MV-4-11 (cell line): ENCODE measurements at regions not wholly inside any gene's neighbourhood (a gene's known extent, or its start where the extent isn't known, plus 50 kb on each side); places are given as distances from the start of the nearest gene placed in this dataset.
A peak's percentile ranks its signal among the peaks of the same experiment; 100 is the strongest.

ENCODE experiments used
- DNase-seq: peaks from one replicate; lab custom pipeline; 2025; lab: John Stamatoyannopoulos, UW

GRCh38 chr6:120083186-120083585 is 733.6 kb upstream of the MAN1A1 start:
- DNase-seq: peak; percentile 17

- DNase-seq: no peak
These were observed 727.9 kb upstream of the MAN1A1 start for GRCh38 chr6:120077489-120077888.

DNA sequence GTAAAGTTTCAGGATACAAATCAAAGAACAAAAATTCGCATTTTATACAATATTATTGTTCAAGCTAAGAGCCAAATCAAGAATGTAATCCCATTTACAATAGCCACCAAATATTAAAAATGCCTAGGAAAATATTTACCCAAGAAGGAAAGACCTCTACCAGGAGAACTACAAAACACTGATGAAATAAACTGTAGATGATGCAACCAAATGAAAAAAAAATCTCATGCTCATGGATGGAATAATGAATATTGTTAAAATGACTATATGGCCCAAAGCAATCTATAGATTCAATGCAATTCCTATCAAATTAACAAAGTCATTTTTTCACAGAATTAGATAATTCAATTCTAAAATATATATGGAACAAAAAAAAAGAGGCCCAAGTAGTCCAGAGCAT is 708.8 kb upstream of the MAN1A1 start:
- DNase-seq: no peak

GRCh38 chr6:120056085-120056484 is 706.5 kb upstream of the MAN1A1 start:
- no peak for DNase-seq

GRCh38 chr6:120055071-120055470 is 705.5 kb upstream of the MAN1A1 start:
- DNase-seq: no peak

- DNase-seq: no peak
These were observed 690.1 kb upstream of the MAN1A1 start for GRCh38 chr6:120039664-120040063.

DNA sequence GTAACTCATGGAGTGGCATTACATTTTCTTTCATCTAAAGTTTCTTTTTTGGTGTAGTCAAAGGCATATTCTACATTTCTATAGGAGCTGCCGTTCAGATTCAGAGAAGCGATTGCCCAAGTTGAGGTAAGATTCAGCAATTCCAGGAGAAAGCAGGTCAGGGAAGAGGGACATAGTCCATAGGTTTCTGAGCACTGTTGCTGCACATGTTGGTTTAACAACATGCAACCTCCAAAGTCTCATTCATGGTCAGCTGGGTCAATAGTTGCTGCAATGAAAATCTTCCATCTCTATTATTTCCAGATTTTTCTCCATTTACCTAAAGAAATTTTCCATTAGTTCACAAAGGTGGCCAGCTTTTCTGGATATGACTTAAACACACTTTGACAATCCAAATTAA is 682.3 kb upstream of the MAN1A1 start:
- no peak for DNase-seq

- no peak for DNase-seq
These were observed 677.2 kb upstream of the MAN1A1 start for GRCh38 chr6:120026791-120027190.

DNA sequence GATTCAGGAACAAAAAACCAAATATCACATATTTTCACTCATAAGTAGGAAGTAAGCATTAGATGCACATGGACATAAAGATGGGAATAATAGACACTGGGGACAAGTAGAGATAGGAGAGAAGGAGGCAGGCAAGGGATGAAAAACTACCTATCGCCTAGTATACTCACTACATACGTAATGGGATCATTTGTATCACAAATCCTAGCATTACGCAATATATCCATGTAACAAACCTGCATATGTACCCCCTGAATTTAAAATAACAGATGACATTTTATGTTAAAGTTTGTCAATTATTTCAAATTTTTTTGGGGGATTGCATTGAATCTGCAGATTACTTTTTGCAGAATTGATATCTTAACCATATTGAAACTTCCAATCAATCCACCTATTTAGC is 660.5 kb upstream of the MAN1A1 start:
- DNase-seq: no peak

DNA sequence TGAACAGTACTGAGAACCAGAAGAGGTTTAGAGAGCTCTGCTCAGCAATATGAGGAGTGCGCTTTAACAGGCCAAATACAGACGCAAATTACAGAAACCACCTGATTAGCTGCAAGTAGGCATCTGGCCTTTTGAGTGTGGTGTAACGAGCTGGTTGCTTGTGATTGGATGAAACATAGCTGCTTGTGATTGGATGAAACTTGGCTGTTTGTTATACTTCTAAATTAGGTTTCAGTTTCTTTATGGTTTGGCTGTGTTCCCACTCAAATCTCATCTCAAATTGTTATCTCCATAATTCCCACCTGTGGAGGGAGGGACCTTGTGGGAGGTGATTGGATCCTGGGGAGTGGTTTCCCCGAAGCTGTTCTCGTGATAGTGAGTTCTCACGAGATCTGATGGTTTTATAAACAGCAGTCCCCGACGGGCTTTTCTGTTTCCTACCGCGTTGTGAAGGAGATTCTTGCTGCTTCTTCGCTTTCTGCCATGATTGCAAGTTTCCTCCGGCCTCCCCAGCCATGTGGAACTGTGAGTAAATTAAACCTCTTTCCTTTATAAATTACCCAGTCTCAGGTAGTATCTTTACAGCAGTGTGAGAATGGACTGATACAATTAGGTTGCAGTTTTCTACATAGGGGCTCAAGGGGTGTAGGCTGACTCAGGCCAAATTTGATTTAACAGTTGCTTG is 655.9 kb upstream of the MAN1A1 start:
- no peak for DNase-seq

GRCh38 chr6:119986934-119987549 is 637.5 kb upstream of the MAN1A1 start:
- no peak for DNase-seq

DNA sequence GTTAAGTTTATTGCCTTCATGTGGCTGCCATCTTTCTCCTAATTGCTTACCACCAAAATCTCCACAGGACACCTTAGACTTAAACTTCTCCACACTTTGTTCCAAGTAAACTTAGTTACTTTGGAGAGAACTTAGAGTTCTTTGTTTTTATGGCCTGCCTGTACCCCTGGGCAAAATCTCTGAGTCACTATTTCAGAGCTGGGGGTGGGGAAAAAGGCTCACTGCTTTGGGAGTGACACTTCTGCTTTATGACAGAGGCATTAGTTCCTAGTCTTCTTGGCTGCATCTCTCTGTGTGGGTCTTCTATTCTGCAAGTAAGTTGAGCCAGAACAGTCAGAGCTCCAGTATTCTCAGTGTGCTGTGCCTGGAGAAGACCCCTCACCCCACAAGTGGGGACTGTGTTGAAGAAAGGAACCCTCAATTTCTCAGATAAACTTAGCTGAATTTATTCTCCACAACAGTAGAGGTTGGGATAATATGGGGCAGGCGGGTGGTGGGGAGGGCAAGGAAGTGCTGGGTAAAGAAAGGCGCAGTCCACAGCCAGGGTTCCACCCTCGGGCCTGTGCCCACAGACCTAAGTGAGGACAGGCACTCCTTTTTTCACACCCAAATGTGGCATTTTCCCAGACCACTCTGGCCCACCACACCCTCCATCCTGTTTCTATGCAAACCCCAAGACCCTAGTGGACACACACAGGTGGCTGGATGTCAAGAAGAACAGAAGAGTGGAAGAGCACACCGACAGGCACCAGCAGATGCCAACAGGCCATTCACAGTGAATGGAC is 636.6 kb upstream of the MAN1A1 start:
- peak; percentile 74 for DNase-seq

GRCh38 chr6:119980802-119981201 is 631.2 kb upstream of the MAN1A1 start:
- no peak for DNase-seq

DNA sequence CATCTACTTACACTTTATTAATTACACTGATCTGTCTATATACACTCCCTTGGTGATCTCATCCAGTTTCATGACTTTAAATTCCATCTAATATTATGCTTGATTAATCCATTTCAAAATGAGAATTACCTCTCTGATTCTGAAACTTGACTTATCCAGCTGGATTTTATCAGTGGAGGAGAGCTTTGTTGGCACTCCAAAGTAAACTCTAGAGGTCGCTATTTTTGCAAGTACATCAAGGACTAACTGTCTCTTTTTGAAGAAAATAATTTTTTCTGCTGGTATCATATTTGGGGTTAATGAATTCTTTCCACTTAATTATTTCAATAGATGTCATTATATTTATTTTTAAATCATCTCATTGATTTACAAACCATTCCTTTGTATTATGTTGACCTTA is 630.3 kb upstream of the MAN1A1 start:
- no peak for DNase-seq

DNA sequence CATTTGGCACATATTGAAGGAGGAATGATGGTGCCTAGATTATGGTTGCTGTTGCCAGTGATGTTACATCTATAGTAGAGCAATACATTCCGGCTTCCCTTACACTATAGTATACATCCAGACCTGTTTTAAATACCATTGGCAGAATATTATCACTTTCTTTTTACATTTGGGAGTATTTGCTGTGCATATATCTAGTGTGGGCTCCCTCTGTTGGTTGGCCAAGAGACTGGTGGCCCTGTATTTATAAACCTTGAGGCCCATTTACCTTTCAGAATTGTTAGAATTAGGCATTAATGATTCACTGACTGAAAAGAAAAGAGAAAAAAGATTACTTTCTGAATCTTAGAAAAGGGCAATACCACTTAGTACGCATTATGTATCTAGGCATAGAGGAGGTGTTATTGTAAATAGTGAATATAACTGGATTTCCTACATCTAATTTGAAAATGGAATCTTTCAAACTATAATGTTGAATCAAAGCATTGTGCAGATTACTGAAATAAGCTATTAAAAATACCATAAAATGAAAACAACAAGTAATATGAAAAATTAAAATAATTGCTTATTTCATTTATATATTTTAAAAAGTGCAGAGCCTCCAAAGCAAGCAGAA is 628.8 kb upstream of the MAN1A1 start:
- DNase-seq: peak; percentile 17

- no peak for DNase-seq
These were observed 625.0 kb upstream of the MAN1A1 start for GRCh38 chr6:119974430-119975159.

GRCh38 chr6:119966484-119966883 is 616.9 kb upstream of the MAN1A1 start:
- DNase-seq: no peak

GRCh38 chr6:119965900-119966299 is 616.3 kb upstream of the MAN1A1 start:
- DNase-seq: no peak

DNA sequence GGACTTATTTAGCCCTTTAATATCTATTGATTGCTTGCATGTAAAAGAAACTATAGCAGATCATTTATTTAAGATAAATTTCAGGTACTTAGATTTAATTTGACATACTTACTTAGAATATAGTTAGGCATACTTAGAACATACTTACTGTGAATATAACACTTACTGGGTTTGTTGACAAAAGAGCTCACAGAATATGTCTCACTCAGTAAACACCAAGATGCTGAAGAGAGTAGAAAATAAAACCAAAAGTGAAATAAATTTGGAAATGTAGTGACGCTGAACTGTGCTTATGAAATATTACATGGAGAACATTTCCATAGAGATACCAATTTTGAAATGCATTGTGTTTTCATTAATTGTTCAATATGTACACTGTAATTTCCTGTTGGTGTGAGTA is 615.4 kb upstream of the MAN1A1 start:
- DNase-seq: no peak

DNA sequence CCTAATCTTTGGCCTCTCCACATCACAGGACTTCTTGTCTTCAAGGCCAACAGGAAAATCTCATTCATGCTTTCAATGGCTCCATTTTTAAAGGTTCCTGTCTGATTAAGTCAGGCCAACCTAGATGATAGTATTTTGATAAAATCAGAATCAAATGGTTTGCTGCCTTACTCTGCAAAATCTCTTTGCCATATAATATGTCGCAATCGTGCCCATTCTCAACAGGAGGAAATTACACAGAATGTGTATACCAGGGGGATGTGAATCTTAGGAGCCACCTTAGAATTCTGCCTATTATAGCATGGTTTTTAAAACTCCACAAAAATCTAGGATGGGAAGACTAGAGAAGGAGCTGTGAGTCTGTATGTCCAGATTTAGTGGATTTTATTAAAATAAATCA is 612.9 kb upstream of the MAN1A1 start:
- DNase-seq: no peak

DNA sequence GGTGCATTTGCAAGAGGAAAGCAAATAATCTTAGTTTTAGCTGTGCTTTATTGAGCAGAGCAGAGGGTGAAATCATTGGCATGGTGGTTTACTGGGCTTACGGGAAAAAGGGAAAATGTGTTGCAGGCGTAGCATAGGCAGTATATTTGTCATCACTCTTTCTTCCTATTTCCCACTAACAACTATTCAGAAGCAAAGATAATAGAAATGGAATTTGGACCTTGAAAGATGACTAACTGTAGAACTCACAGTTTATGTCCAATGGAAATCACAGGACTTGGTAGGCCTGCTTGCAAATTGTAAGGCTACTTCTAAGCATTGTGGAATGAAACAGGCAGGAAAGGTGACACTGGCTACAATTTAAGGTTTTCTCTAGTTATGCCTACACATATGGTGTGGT is 611.9 kb upstream of the MAN1A1 start:
- no peak for DNase-seq

DNA sequence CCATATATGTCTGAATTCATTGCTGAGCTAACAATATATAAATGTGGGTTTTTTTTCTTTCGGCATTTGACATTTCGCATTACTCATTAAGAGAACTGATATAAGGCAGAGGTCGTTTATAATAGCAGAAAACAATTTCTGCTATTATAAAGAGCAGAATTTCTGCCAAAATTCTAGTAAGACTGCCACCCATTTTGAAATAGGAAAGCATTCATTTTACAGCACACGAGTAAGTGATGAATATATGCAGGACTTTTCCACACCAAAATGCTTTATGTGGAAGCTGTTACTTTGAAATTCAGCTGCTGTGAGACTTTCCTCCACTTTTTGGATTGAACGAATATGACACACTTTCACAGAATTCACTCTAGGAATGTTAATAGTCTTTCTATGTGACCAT is 610.9 kb upstream of the MAN1A1 start:
- no peak for DNase-seq
